Stomach (tissue), 8 donors: ENCODE measurements at regions not wholly inside any gene's neighbourhood (a gene's known extent, or its start where the extent isn't known, plus 50 kb on each side); places are given as distances from the start of the nearest gene placed in this dataset.

Source experiments
- DNase-seq, 2 donors: peaks; one replicate each; pipeline versions ENCODE4 v3.0.0 to v3.0.0-alpha.2; 2013 to 2019
- H3K27ac ChIP-seq, 5 donors: fragments of 200-600 bp in 4 of 5; sonication (generic) in 4 of 5; one replicate each; pipeline ENCODE4 v1.5.1; 2013 to 2019; ENCODE audit warnings: mild to moderate bottlenecking in 1 of 5, moderate library complexity in 1 of 5
- H3K27me3 ChIP-seq, 3 donors: fragments of 200-600 bp; sonication (generic); one replicate each; pipeline ENCODE4 v1.5.1; 2017 to 2019; ENCODE audit warnings: mixed run types in 1 of 3
- H3K36me3 ChIP-seq, 4 donors: fragments of 200-600 bp; sonication (generic); 1 replicate in 3 of 4; 2 replicates in 1 of 4; pipeline ENCODE4 v1.5.1; 2016 to 2019
- H3K4me1 ChIP-seq, 4 donors: fragments of 200-600 bp; sonication (generic); one replicate each; pipeline ENCODE4 v1.5.1; 2016 to 2019
- H3K4me3 ChIP-seq, 4 donors: fragments of 200-600 bp; sonication (generic) in 3 of 4; one replicate each; pipeline ENCODE4 v1.5.1; 2016 to 2019; ENCODE audit warnings: mild to moderate bottlenecking in 1 of 4
- H3K9me3 ChIP-seq, 4 donors: fragments of 200-600 bp; sonication (generic); one replicate each; pipeline ENCODE4 v1.5.1; 2016 to 2019
- CTCF ChIP-seq, 7 experiments: fragments of 450-650 bp in 4 of 7; fragments of 200-600 bp in 3 of 7; sonication (generic) in 3 of 7; IDR thresholded peaks; one replicate each; pipeline ENCODE4 v1.5.1; 2016 to 2019; ENCODE audit warnings: antibody characterized with exemption in 7 of 7, control low read depth in 2 of 7, mild to moderate bottlenecking in 1 of 7
- EP300 ChIP-seq: sonication (generic); formaldehyde crosslinking; IDR thresholded peaks from one replicate; pipeline ENCODE4 v1.6.1; 2017; ENCODE audit warnings: antibody characterized with exemption
- POLR2A ChIP-seq, 4 donors: fragments of 450-650 bp; IDR thresholded peaks; one replicate each; pipeline ENCODE4 v1.6.1; 2016; ENCODE audit warnings: antibody characterized with exemption in 4 of 4, control low read depth in 2 of 4, mild to moderate bottlenecking in 1 of 4, moderate library complexity in 1 of 4
- POLR2AphosphoS5 ChIP-seq, 3 donors: sonication (generic); formaldehyde crosslinking; IDR thresholded peaks; one replicate each; pipeline ENCODE4 v1.6.1; 2016; ENCODE audit warnings: antibody characterized with exemption in 3 of 3
- WGBS, 5 donors: extraction: QIAGEN DNeasy Blood & Tissue Kit in 3 of 5; methylation state at CpG; one replicate each; pipeline versions ENCODE4 v1.1.5 to v1.1.7; 2013 to 2018; 5-methylcytosine and 5-hydroxymethylcytosine counted together
- intact Hi-C: fragments of 100-400 bp; cut with DNase I; formaldehyde crosslinking; loops from one replicate; pipeline ENCODE4 v1.15.1; 2023; ENCODE audit warnings: low total_unique reads
- donor health status: healthy with polysubstance abuse.
- donor health status: Bipolar disorder and iron deficiency.
- donor health status: healthy.

GRCh38 chr4:167779864-167780263, 312.5 kb upstream of the ANXA10 start:
- H3K27me3 ChIP-seq: no peaks in the 10 kb centered on the region
- H3K4me1 ChIP-seq: peaks cover 0 to 1% (median 0%) of the 10 kb centered on the region in 4 donors
- no peak overlapping the region for H3K4me3 ChIP-seq
- 66 to 76% (median 69%) methylated on average over 5 of the region's 5 CpGs for WGBS, 5 donors
- no peak overlapping the region for H3K27ac ChIP-seq
- no peaks in the 10 kb centered on the region for H3K36me3 ChIP-seq
- TF ChIP-seq POLR2AphosphoS5 (IDR thresholded peaks at IDR 0.05): no peak
- no peak for TF ChIP-seq EP300
- no peak for TF ChIP-seq CTCF (IDR thresholded peaks at IDR 0.05)
- no peak for TF ChIP-seq POLR2A (IDR thresholded peaks at IDR 0.05)
- H3K9me3 ChIP-seq: no peaks in the 10 kb centered on the region
- intact Hi-C loops: no loop called here
- DNase-seq: no peak

- peak in 1 of 2 donors; percentile 6 for DNase-seq
- intact Hi-C loops: no loop called here
- Histone ChIP-seq H3K27me3 (no peaks in the 10 kb centered on the region), H3K27ac (no peak overlapping the region), H3K4me1 (peaks cover 0 to 8% (median 0%) of the 10 kb centered on the region in 4 donors), H3K4me3 (no peak overlapping the region), H3K36me3 (no peaks in the 10 kb centered on the region), H3K9me3 (no peaks in the 10 kb centered on the region)
- TF ChIP-seq POLR2A (IDR thresholded peaks at IDR 0.05) (no peak), EP300 (no peak), POLR2AphosphoS5 (IDR thresholded peaks at IDR 0.05) (no peak), CTCF (IDR thresholded peaks at IDR 0.05) (no peak)
- 45 to 56% (median 52%) methylated on average over 2 of the region's 2 CpGs for WGBS, 5 donors
These were observed 307.5 kb upstream of the ANXA10 start for GRCh38 chr4:167784826-167785225.

GRCh38 chr4:167785523-167785922, 306.8 kb upstream of the ANXA10 start:
- H3K9me3 ChIP-seq: no peaks in the 10 kb centered on the region
- TF ChIP-seq POLR2A (IDR thresholded peaks at IDR 0.05) (no peak), CTCF (IDR thresholded peaks at IDR 0.05) (no peak), POLR2AphosphoS5 (IDR thresholded peaks at IDR 0.05) (no peak), EP300 (no peak)
- intact Hi-C loops: no loop called here
- no peaks in the 10 kb centered on the region for H3K36me3 ChIP-seq
- WGBS, 5 donors: 25 to 45% (median 30%) methylated on average over 1 of the region's 1 CpG
- H3K4me3 ChIP-seq: no peak overlapping the region
- no peaks in the 10 kb centered on the region for H3K27me3 ChIP-seq
- H3K4me1 ChIP-seq: peaks cover 0 to 8% (median 0%) of the 10 kb centered on the region in 4 donors
- no peak for DNase-seq
- H3K27ac ChIP-seq: no peak overlapping the region

GRCh38 chr4:167786504-167786903, 305.8 kb upstream of the ANXA10 start:
- WGBS, 5 donors: 91 to 98% (median 95%) methylated on average over 3 of the region's 3 CpGs
- intact Hi-C loops: no loop called here

More at GRCh38 chr4:167786504-167786903, 305.8 kb upstream of the ANXA10 start:
- TF ChIP-seq POLR2AphosphoS5 (IDR thresholded peaks at IDR 0.05): no peak
- TF ChIP-seq CTCF (IDR thresholded peaks at IDR 0.05): no peak
- no peak for TF ChIP-seq EP300
- TF ChIP-seq POLR2A (IDR thresholded peaks at IDR 0.05): no peak
- DNase-seq: no peak
- H3K27ac ChIP-seq: no peak overlapping the region
- peaks cover 0 to 8% (median 0%) of the 10 kb centered on the region in 4 donors for H3K4me1 ChIP-seq
- H3K4me3 ChIP-seq: no peak overlapping the region
- H3K9me3 ChIP-seq: no peaks in the 10 kb centered on the region
- no peaks in the 10 kb centered on the region for H3K36me3 ChIP-seq
- H3K27me3 ChIP-seq: no peaks in the 10 kb centered on the region
